Mammary epithelial cell (primary cell): ENCODE measurements at regions not wholly inside any gene's neighbourhood (a gene's known extent, or its start where the extent isn't known, plus 50 kb on each side); places are given as distances from the start of the nearest gene placed in this dataset.

Source experiments
- CTCF ChIP-seq, 2 donors: IDR thresholded peaks in 1 of 2; conservative IDR thresholded peaks in 1 of 2; 2 replicates each; pipeline ENCODE4 v1.5.1; 2011 to 2012; ENCODE audit warnings: inconsistent platforms in 2 of 2, low read length in 2 of 2, mild to moderate bottlenecking in 2 of 2, control low read depth in 1 of 2, low read depth in 1 of 2; ENCODE audit not compliant: insufficient read depth in 1 of 2; ENCODE audit errors: extremely low read depth in 1 of 2
- EZH2 ChIP-seq: IDR thresholded peaks from 2 replicates; pipeline ENCODE4 v1.6.1; 2012; ENCODE audit warnings: low read length, inconsistent platforms, borderline replicate concordance

GRCh38 chr15:91699741-91700140 lies 153.8 kb upstream of the SLCO3A1 start:
- TF ChIP-seq CTCF (conservative IDR thresholded peaks at IDR 0.05 in 1 of 2, IDR thresholded peaks at IDR 0.05 in 1 of 2; ENCODE audit: extremely low read depth in 1 of 2, insufficient read depth in 1 of 2, low read depth in 1 of 2, low read length in 2 of 2) (no peak), EZH2 (no peak)
